GM21786 (cell line): ENCODE measurements at regions not wholly inside any gene's neighbourhood (a gene's known extent, or its start where the extent isn't known, plus 50 kb on each side); places are given as distances from the start of the nearest gene placed in this dataset.

ENCODE experiments used
- ATAC-seq: cut with Tn5 transposase; IDR thresholded peaks from one replicate; pipeline ENCODE4 v1.9.1; 2021; ENCODE audit not compliant: unreplicated experiment

- ATAC-seq: no peak
Observed at GRCh38 chr3:94179059-94179458, 116.2 kb downstream of the NSUN3 start.

DNA sequence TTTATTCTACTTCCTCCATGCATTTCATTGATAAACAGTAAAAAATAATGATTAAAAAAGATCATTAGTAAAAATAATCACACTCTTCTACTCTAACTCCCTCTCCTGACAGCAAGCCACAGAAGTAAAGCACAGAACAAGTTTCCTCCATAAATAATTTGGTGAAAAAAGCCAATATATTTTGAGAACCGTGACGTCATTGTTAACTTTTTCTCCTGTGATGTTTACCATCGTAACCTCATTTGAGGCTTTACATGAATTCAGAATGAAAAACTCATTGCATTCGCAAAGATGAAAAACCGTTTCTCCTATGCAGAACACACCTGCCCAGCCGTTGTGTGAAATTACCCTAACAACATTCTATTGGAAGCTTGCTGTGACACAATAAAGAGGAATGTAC, 120.7 kb downstream of the NSUN3 start:
- no peak for ATAC-seq

- ATAC-seq: no peak
Observed at GRCh38 chr3:94184781-94185180, 121.9 kb downstream of the NSUN3 start.

GRCh38 chr3:94185753-94186152, 122.9 kb downstream of the NSUN3 start:
- ATAC-seq: no peak

DNA sequence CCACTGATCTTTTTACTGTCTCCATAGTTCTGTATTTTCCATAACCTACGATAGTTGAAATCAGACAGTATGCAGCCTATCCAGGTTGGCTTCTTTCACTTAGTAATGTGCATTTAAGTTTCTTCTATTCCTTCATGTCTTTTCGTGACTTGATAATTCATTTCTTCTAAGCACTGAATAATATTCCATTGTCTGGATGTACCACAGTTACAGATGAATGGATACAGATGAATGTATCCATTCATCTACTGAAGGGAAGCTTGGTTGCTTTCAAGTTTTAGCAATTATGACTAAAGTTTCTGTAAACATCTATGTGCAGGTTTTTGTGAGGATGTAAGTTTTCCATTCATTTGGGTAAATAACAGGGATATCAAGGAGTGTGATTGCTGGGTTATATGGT, 124.8 kb downstream of the NSUN3 start:
- ATAC-seq: no peak

DNA sequence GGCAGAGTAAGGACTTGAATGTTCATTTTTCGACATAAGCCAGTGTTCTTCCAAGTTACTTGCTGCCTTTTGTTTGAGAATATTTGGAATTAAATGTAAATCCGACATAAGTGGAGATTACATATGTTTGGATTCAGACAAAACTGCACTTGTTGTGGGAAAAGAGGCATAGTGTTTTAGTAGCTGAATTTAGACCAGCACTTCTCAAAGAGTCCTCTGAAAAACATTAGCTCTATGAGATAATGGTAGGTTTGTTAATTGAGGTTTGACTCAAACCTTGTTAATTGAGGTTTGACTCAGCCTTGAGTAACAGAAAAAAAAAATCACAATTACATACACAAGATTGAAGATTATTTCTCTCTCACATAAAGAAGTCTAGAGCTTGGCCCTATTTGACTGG, 132.5 kb downstream of the NSUN3 start:
- no peak for ATAC-seq

GRCh38 chr3:94206291-94206690, 143.4 kb downstream of the NSUN3 start:
- ATAC-seq: no peak

GRCh38 chr3:94210256-94210655, 147.4 kb downstream of the NSUN3 start:
- no peak for ATAC-seq

- ATAC-seq: no peak
Observed at GRCh38 chr3:94217406-94217805, 154.5 kb downstream of the NSUN3 start.

DNA sequence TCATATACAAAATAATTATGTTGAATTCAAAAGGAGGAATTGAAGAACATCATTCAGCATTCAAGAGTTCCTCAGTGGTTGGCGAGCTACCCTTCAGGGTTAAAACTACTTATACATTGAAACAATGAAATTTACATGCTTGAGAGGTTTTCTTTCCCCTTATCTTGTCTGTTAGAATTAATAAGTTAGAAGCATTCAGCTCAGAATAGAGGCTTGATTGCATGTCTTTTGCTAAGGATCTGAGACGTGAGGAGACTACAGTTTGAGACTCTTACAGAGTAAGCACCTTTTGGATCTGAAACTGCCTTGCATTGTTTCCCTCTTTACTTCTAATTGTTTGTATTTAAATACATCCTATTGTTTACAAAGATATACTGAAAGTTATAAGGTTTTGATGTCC, 157.6 kb downstream of the NSUN3 start:
- no peak for ATAC-seq

GRCh38 chr3:94221829-94222228, 159.0 kb downstream of the NSUN3 start:
- ATAC-seq: no peak

DNA sequence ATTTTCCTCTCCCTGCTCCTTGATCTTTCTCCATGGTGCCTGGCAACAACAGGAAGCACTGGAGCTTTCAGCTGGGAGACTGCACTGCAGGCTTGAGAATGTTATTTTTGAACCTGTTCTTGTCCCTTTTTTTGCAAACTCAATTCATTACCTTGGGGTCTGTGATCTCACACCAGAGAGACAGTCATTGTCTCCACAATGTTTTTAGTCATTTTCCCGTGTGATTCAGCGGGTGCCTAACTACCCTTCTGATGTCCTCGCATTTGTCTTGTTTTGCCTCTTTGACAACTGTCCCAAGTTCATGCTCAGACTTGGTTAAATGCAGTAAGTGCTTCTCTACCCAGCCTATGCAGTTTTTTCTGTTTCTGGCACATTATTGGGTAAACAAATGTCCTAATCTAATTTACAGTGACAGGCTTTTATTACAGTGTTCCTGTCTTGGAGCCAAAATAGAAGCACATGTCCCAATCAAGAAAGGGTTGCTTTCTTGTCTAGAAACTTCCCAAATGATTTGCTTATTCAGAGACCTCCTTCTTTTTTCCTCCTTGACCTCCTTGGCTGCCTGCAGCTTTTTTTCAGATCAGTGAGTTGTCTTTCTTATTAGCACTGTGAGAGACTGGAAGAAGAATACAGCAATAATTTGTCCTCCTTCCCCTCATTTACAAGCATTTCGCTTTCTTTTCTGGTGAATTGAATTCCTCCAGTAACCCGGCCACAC, 162.4 kb downstream of the NSUN3 start:
- ATAC-seq: no peak

- no peak for ATAC-seq
Observed at GRCh38 chr3:94226078-94226477, 163.2 kb downstream of the NSUN3 start.

DNA sequence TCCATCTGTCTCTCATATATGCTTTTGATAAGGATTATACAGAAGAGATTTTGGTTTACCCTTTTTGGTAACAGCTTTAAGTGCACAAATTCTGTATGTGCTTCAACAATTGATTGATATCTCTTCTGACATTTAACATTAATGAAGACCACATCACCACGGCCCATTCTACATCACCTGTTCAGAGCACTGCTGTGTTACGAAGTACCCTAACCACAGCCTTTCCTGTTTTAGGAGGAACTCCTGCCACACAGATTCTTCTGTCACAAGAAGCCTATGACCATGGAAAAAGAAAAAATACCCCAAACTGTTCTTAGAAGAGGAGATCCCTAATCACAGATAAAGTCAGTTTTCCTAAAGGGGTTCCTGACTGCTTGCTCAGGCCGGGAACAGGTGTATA, 170.1 kb downstream of the NSUN3 start:
- ATAC-seq: no peak

DNA sequence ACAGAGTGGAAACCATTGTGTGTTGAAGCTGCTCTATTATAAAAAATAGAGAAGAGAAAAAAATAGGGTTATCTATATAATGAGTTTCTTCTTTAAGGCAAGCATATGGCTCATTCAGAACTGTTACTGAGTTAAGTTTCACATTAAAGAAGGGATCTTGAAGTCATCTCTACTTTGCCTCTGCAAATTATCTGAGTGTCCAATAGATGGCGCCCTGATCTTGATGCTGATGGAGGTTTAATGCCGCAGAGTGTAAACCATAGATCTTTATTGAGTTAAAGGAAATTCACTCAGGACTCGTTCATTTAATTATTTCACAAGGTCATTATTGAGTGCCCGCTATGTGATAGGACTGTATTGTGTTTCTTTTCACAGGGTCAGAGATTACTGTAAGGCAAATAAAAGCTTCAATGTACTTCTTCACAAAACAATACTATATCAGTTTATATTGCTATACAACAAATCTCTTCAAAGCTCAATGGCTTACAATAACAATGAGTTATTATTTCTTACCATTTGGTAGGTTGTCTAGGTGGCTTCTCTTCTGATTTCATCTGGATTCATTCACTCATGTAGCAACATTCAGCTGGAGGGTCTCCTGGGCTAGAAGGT, 171.4 kb downstream of the NSUN3 start:
- ATAC-seq: peak; percentile 56

GRCh38 chr3:94241986-94242385, 179.1 kb downstream of the NSUN3 start:
- ATAC-seq: no peak

DNA sequence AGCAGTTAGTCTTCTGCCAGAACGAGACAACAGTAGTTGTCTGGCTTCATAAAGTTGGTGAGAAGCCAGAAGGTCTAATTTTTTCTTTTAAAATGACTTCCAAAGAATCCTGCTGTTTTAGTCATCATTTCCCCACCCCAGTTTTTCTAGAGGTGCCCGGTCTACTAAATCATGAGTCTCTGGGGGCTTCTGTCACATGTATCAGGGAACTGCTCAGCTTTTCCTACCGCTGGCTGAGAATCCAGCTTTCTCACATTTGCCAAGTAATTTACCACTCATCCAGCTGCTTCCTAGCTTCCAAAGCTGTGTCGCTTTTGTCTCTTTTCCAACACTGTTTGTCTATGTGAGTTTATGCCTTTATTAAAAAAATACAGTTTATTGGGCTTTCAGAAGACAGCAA, 183.3 kb downstream of the NSUN3 start:
- ATAC-seq: no peak

GRCh38 chr3:94248042-94248441, 185.2 kb downstream of the NSUN3 start:
- ATAC-seq: no peak

DNA sequence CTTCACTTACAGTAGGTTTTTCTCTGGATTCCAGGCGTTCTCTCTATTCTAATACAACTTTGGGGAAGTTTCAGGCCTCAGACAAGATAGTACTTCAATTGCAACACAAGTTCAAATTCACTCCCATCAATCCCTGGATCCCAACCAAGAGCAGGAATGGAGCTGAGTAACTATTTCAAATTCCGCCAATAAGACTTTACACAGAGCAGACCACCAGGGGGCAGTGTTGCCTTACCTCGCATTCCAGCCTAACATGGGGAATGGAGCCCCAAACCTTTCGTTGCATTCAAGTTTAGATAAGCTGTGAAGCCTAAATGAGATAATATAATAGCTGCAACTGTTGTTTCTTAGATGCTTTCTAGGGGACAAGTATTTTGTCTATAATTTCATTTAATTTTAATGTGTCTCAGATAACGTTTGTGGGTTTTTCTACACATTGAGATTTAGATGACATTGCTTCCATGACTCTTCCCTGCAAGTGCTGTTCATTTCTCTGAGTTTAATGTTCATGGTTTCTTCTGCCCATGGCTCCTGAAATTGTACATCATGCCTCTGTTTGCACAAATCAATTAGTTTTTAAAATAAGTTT, 186.7 kb downstream of the NSUN3 start:
- ATAC-seq: peak; percentile 93

DNA sequence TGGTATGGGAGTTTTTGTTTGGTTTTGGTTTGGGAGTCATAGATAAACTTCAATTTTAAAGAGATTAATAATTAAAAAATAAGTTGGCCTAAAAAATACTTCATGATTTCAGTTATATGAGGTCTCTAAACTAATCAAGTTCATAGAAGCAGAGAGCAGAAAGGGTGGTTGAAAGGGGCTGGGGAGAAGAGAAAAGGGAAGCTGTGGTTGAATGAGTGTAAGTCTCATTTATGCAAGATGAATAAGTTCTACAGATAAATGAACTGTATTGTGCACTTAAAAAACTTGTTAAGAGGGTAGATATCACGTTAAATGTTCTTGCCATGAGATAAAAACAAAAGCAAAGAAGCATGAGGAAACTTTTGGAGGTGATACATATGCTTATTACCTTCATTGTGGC, 188.7 kb downstream of the NSUN3 start:
- ATAC-seq: no peak

GRCh38 chr3:94252316-94252715, 189.5 kb downstream of the NSUN3 start:
- ATAC-seq: no peak
